Small intestine (tissue), 7 donors: ENCODE measurements at regions not wholly inside any gene's neighbourhood (a gene's known extent, or its start where the extent isn't known, plus 50 kb on each side); places are given as distances from the start of the nearest gene placed in this dataset.

Experiments
- DNase-seq, 2 donors: peaks; one replicate each; pipeline versions ENCODE4 v3.0.0 to v3.0.0-alpha.2; 2013
- FAIRE-seq: peaks from 2 replicates; lab custom pipeline; 2012; peaks lifted over from hg19 to GRCh38; lab: Jason Lieb, UNC
- H3K27ac ChIP-seq, 3 donors: one replicate each; pipeline ENCODE4 v1.5.1; 2013; ENCODE audit warnings: low read length in 2 of 3, mild to moderate bottlenecking in 2 of 3, control low read depth in 1 of 3, inconsistent platforms in 1 of 3, low read depth in 1 of 3, moderate library complexity in 1 of 3
- H3K27me3 ChIP-seq, 3 donors: one replicate each; pipeline ENCODE4 v1.6.1; 2013; ENCODE audit warnings: low read length in 3 of 3, inconsistent platforms in 1 of 3; ENCODE audit not compliant: control insufficient read depth in 3 of 3, insufficient read depth in 3 of 3
- H3K36me3 ChIP-seq, 3 donors: one replicate each; pipeline ENCODE4 v1.6.1; 2013; ENCODE audit warnings: low read length in 3 of 3, inconsistent platforms in 1 of 3, low read depth in 1 of 3, mild to moderate bottlenecking in 1 of 3, moderate library complexity in 1 of 3; ENCODE audit not compliant: control insufficient read depth in 3 of 3, insufficient read depth in 2 of 3
- H3K4me1 ChIP-seq, 3 donors: one replicate each; pipeline ENCODE4 v1.6.1; 2013; ENCODE audit warnings: low read length in 2 of 3, inconsistent platforms in 1 of 3, low read depth in 1 of 3, mild to moderate bottlenecking in 1 of 3, moderate library complexity in 1 of 3; ENCODE audit not compliant: control insufficient read depth in 3 of 3, insufficient read depth in 2 of 3
- H3K4me3 ChIP-seq, 3 donors: one replicate each; pipeline ENCODE4 v1.5.1; 2013; ENCODE audit warnings: low read length in 3 of 3, control low read depth in 1 of 3, inconsistent platforms in 1 of 3, low read depth in 1 of 3, mild to moderate bottlenecking in 1 of 3, moderate library complexity in 1 of 3
- H3K9me3 ChIP-seq, 2 donors: one replicate each; pipeline ENCODE4 v1.6.1; 2013; ENCODE audit warnings: low read depth in 1 of 2, low read length in 1 of 2; ENCODE audit not compliant: control insufficient read depth in 2 of 2, insufficient read depth in 1 of 2
- WGBS, 3 donors: extraction: QIAGEN DNeasy Blood & Tissue Kit; methylation state at CpG; one replicate each; pipeline ENCODE4 v1.1.7; 2013; 5-methylcytosine and 5-hydroxymethylcytosine counted together
- donor health status: healthy with polysubstance abuse.
- donor health status: control.
- donor health status: control.
- donor health status: Bipolar disorder and iron deficiency.
- donor health status: healthy.

GRCh38 chr14:78104655-78105054 lies 65.5 kb upstream of the NRXN3 start:
- FAIRE-seq: no peak
- no peak overlapping the region for H3K27ac ChIP-seq

GRCh38 chr14:78106381-78106780 lies 63.8 kb upstream of the NRXN3 start:
- no peak for FAIRE-seq
- Histone ChIP-seq H3K9me3 (no peaks in the 10 kb centered on the region), H3K27me3 (peaks cover 0 to 3% (median 0%) of the 10 kb centered on the region in 3 donors), H3K4me1 (no peaks in the 10 kb centered on the region), H3K27ac (no peak overlapping the region), H3K4me3 (no peak overlapping the region), H3K36me3 (no peaks in the 10 kb centered on the region)
- no peak for DNase-seq
- WGBS, 3 donors: 63 to 82% (median 69%) methylated on average over 2 of the region's 2 CpGs

More at GRCh38 chr14:78104655-78105054, 65.5 kb upstream of the NRXN3 start:
- no peak for DNase-seq
- WGBS, 3 donors: 75 to 94% (median 89%) methylated on average over 1 of the region's 1 CpG
- Histone ChIP-seq H3K9me3 (no peaks in the 10 kb centered on the region), H3K4me1 (no peaks in the 10 kb centered on the region), H3K4me3 (no peak overlapping the region), H3K27me3 (peaks cover 0 to 3% (median 0%) of the 10 kb centered on the region in 3 donors), H3K36me3 (no peaks in the 10 kb centered on the region)

- DNase-seq (no peak), FAIRE-seq (no peak)
- no peak overlapping the region for H3K27ac ChIP-seq
- H3K36me3 ChIP-seq: no peaks in the 10 kb centered on the region
- no peak overlapping the region for H3K4me3 ChIP-seq
- H3K9me3 ChIP-seq: no peaks in the 10 kb centered on the region
- H3K4me1 ChIP-seq: no peaks in the 10 kb centered on the region
- H3K27me3 ChIP-seq: peaks cover 0 to 3% (median 0%) of the 10 kb centered on the region in 3 donors
Observed at GRCh38 chr14:78107166-78107565, 63.0 kb upstream of the NRXN3 start.

- Histone ChIP-seq H3K36me3 (no peaks in the 10 kb centered on the region), H3K4me1 (no peaks in the 10 kb centered on the region), H3K27me3 (no peaks in the 10 kb centered on the region), H3K4me3 (no peak overlapping the region), H3K27ac (no peak overlapping the region), H3K9me3 (no peaks in the 10 kb centered on the region)
- 88 to 95% (median 93%) methylated on average over 3 of the region's 3 CpGs for WGBS, 3 donors
- DNase-seq (no peak), FAIRE-seq (no peak)
Observed at GRCh38 chr14:78119440-78119839, 50.7 kb upstream of the NRXN3 start.
